HepG2 (cell line): ENCODE measurements at regions not wholly inside any gene's neighbourhood (a gene's known extent, or its start where the extent isn't known, plus 50 kb on each side); places are given as distances from the start of the nearest gene placed in this dataset.

Source experiments
- ATAC-seq: fragments of 200-7000 bp; cut with Tn5 transposase; 3 replicates; pipeline ENCODE4 v1.9.1; 2020; ENCODE audit warnings: mild to moderate bottlenecking, moderate library complexity
- BruUV-seq: library from RNA; stranded (reverse); fragments of 400-500 nt; replicated peaks from 2 replicates; lab custom pipeline; 2021; lab: Mats Ljungman, UMichigan
- CTCF ChIA-PET: fragments of 300-600 bp; formaldehyde crosslinking; extraction: SDS; loops from one replicate; lab custom pipeline; 2021; ENCODE audit warnings: low total read pairs, inconsistent platforms, low intra/inter-chr PET ratio; lab: Yijun Ruan, JAX
- POLR2A ChIA-PET: fragments of 350-600 bp; sonication (Branson Sonifier 250); formaldehyde crosslinking; loops from one replicate; lab custom pipeline; 2020; ENCODE audit warnings: antibody characterized with exemption, inconsistent platforms; lab: Yijun Ruan, JAX
- DNase-seq: peaks from one replicate; pipeline ENCODE4 v3.0.0-alpha.2; 2015; ENCODE audit warnings: low spot score
- FAIRE-seq: peaks from 3 replicates; lab custom pipeline; 2011; peaks lifted over from hg19 to GRCh38; lab: Jason Lieb, UNC
- H2AFZ ChIP-seq: one replicate; pipeline ENCODE4 v1.6.1; 2011; ENCODE audit warnings: low read length, inconsistent platforms
- H3K27ac ChIP-seq: fragments of 300-600 bp; 3 replicates; pipeline ENCODE4 v1.8.0; 2011; ENCODE audit warnings: mixed run types, mild to moderate bottlenecking, mixed read lengths, low read length, inconsistent platforms; ENCODE audit not compliant: insufficient read depth; ENCODE audit errors: extremely low read length
- H3K27me3 ChIP-seq, 2 experiments: fragments of 200-600 bp in 1 of 2; 2 replicates in 1 of 2; 3 replicates in 1 of 2; pipeline versions ENCODE4 v1.6.0 to v1.8.0; 2011; ENCODE audit warnings: low read length in 2 of 2, mild to moderate bottlenecking in 2 of 2, moderate library complexity in 2 of 2, inconsistent platforms in 1 of 2; ENCODE audit not compliant: insufficient read depth in 2 of 2, control insufficient read depth in 1 of 2
- H3K36me3 ChIP-seq, 2 experiments: fragments of 200-600 bp in 1 of 2; replicated peaks in 1 of 2; 2 replicates in 1 of 2; 3 replicates in 1 of 2; pipeline versions ENCODE4 v1.5.1 to v1.8.0; 2011; ENCODE audit warnings: low read length in 2 of 2, inconsistent platforms in 1 of 2; ENCODE audit not compliant: insufficient read depth in 2 of 2, control insufficient read depth in 1 of 2
- H3K4me1 ChIP-seq: 2 replicates; pipeline ENCODE4 v1.5.1; 2012; ENCODE audit warnings: low read length, inconsistent platforms; ENCODE audit not compliant: insufficient read depth
- H3K4me2 ChIP-seq: 2 replicates; pipeline ENCODE4 v1.6.0; 2011; ENCODE audit warnings: low read depth, low read length, inconsistent platforms
- H3K4me3 ChIP-seq, 3 experiments: fragments of 200-600 bp in 1 of 3; sonication (generic), shearing (Covaris generic) in 1 of 3; replicated peaks in 1 of 3; 2 replicates each; pipeline ENCODE4 v1.5.1; 2011 to 2016; ENCODE audit warnings: low read length in 3 of 3, inconsistent platforms in 2 of 3, low read depth in 2 of 3, mild to moderate bottlenecking in 2 of 3, control low read depth in 1 of 3, mixed read lengths in 1 of 3; ENCODE audit not compliant: insufficient read depth in 1 of 3
- H3K79me2 ChIP-seq: one replicate; pipeline ENCODE4 v1.6.1; 2011; ENCODE audit warnings: low read length, inconsistent platforms; ENCODE audit not compliant: insufficient read depth
- H3K9ac ChIP-seq: 2 replicates; pipeline ENCODE4 v1.6.0; 2011; ENCODE audit warnings: mild to moderate bottlenecking, low read depth, low read length, inconsistent platforms; ENCODE audit not compliant: insufficient read depth
- H3K9me3 ChIP-seq: 2 replicates; pipeline ENCODE4 v1.5.1; 2012; ENCODE audit warnings: mild to moderate bottlenecking, low read length
- H4K20me1 ChIP-seq: 2 replicates; pipeline ENCODE4 v1.6.0; 2011; ENCODE audit warnings: inconsistent platforms, mild to moderate bottlenecking, low read length, moderate library complexity; ENCODE audit not compliant: insufficient read depth
- KDM2A ChIP-seq: sonication (generic); formaldehyde crosslinking; IDR thresholded peaks from 2 replicates; pipeline ENCODE4 v1.4.0; 2020; ENCODE audit warnings: low read depth, missing genetic modification reagents, borderline replicate concordance
- MXI1 ChIP-seq: IDR thresholded peaks from 3 replicates; pipeline ENCODE4 v1.6.1; 2012; ENCODE audit warnings: low read depth, low read length, inconsistent platforms, borderline replicate concordance
- NONO ChIP-seq, 2 experiments: fragments of 450-650 bp in 1 of 2; sonication (generic) in 1 of 2; formaldehyde crosslinking in 1 of 2; IDR thresholded peaks in 1 of 2; conservative IDR thresholded peaks in 1 of 2; 2 replicates each; pipeline versions ENCODE4 v1.6.1 to v1.8.0; 2017 to 2022; ENCODE audit warnings: mild to moderate bottlenecking in 1 of 2, missing genetic modification reagents in 1 of 2, moderate library complexity in 1 of 2
- PTBP1 ChIP-seq: fragments of 200-400 bp; formaldehyde crosslinking; IDR thresholded peaks from 2 replicates; pipeline ENCODE4 v1.6.1; 2018; ENCODE audit warnings: low read length, low read depth; ENCODE audit not compliant: poor library complexity, severe bottlenecking
- RARA ChIP-seq: IDR thresholded peaks from 2 replicates; pipeline ENCODE4 v1.6.1; 2016; ENCODE audit warnings: missing genetic modification reagents, missing compliant biosample characterization
- ZFP1 ChIP-seq: IDR thresholded peaks from 2 replicates; pipeline ENCODE4 v1.6.1; 2016
- ZFP41 ChIP-seq: sonication (generic); formaldehyde crosslinking; IDR thresholded peaks from 2 replicates; pipeline ENCODE4 v1.4.0; 2020; ENCODE audit warnings: mild to moderate bottlenecking, missing genetic modification reagents, borderline replicate concordance
- ZFP62 ChIP-seq: sonication (generic); formaldehyde crosslinking; IDR thresholded peaks from 2 replicates; pipeline ENCODE4 v1.4.0; 2020; ENCODE audit warnings: missing genetic modification reagents
- ZMYM4 ChIP-seq: sonication (generic); formaldehyde crosslinking; IDR thresholded peaks from 2 replicates; pipeline ENCODE4 v1.8.1; 2023; ENCODE audit warnings: mild to moderate bottlenecking, missing genetic modification reagents
- ZNF451 ChIP-seq: sonication (generic); formaldehyde crosslinking; IDR thresholded peaks from 2 replicates; pipeline ENCODE4 v1.5.0; 2020; ENCODE audit warnings: mild to moderate bottlenecking, missing genetic modification reagents
- ZNF552 ChIP-seq: sonication (generic); formaldehyde crosslinking; IDR thresholded peaks from 2 replicates; pipeline ENCODE4 v1.9.0; 2022; ENCODE audit warnings: missing genetic modification reagents, mild to moderate bottlenecking, borderline replicate concordance
- ZNF567 ChIP-seq: sonication (generic); formaldehyde crosslinking; IDR thresholded peaks from 2 replicates; pipeline ENCODE4 v1.8.1; 2023; ENCODE audit warnings: mild to moderate bottlenecking, missing genetic modification reagents, borderline replicate concordance
- WGBS: methylation state at CpG from one replicate; pipeline ENCODE4 v1.1.6; 2017; ENCODE audit warnings: low lambda C conversion rate; 5-methylcytosine and 5-hydroxymethylcytosine counted together
- in situ Hi-C: cut with HindIII; loops from 2 replicates; pipeline ENCODE4 v1.10.0; 2017; ENCODE audit warnings: low pct_unique_long_range_greater_than_20kb; ENCODE audit not compliant: extremely low pct_ligation_motif_present
- intact Hi-C: fragments of 100-400 bp; cut with micrococcal nuclease; formaldehyde crosslinking; loops from one replicate; pipeline ENCODE4 v1.10.0; 2022; ENCODE audit not compliant: unreplicated experiment
- TF ChIP-seq, protein P1 (sequence below): IDR thresholded peaks from 2 replicates; pipeline ENCODE4 v1.6.1; 2016; ENCODE audit warnings: missing compliant biosample characterization, missing genetic modification reagents, borderline replicate concordance
- TF ChIP-seq, protein P2 (sequence below): sonication (generic); formaldehyde crosslinking; IDR thresholded peaks from 2 replicates; pipeline ENCODE4 v1.8.0; 2022; ENCODE audit warnings: missing genetic modification reagents, mild to moderate bottlenecking, borderline replicate concordance

DNA sequence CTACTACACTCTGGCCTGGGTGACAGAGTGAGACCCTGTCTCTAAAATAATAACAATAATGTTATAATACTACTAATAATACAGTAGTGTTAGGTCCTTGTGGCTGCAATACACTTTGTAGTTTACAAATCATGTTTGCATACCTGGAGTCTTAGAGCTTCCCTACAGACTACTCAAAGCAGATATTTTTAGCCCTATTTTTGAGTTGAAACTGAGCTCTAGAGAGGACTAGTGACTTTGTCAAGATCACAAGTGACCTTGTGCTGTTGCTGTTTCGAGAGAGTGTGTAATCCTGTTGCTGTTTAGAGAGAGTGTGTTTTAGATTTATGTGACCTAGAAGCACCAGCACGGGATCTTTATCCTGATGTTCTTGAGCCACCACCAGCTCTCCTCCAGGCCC is 105.3 kb upstream of the RNU6-1 start:
- POLR2A ChIA-PET = interaction anchor here (1.2 to 3.7 kb wide), 5 partner anchors 17 to 332 kb away, joined by 3 to 63 read pairs (median 23); partner anchors contain the start of genes FEM1B and PIAS1
- H3K4me1 ChIP-seq = peaks cover 70% of the 10 kb centered on the region
- H3K4me2 ChIP-seq = peak overlapping the region; percentile 21; the same call in 1 of the 2 replicates
- H3K79me2 ChIP-seq = peaks cover 22% of the 10 kb centered on the region
- no peaks in the 10 kb centered on the region for H3K9me3 ChIP-seq
- peak overlapping the region; percentile 86 for H2AFZ ChIP-seq
- no TSS peak for BruUV-seq
- H3K27ac ChIP-seq = peak overlapping the region; percentile 98
- DNase-seq (no peak), FAIRE-seq (no peak), ATAC-seq (no peak)
- intact Hi-C loops (loop anchor here (5.0 kb wide), 2 partner anchors 63 to 112 kb away; no protein-coding TSS in a partner anchor), in situ Hi-C loops (loop anchor here (5.0 kb wide), 1 partner anchor 83 kb away; no protein-coding TSS in a partner anchor)
- CTCF ChIA-PET = no interaction called here
- no peaks in the 10 kb centered on the region for H3K36me3 ChIP-seq
- no peak overlapping the region for H3K4me3 ChIP-seq
- no peaks in the 10 kb centered on the region for H4K20me1 ChIP-seq
- WGBS = 44% methylated on average over 2 of the region's 2 CpGs
- H3K9ac ChIP-seq = peak overlapping the region; percentile 31; the same call in 1 of the 2 replicates
- TF ChIP-seq, protein P1, sequence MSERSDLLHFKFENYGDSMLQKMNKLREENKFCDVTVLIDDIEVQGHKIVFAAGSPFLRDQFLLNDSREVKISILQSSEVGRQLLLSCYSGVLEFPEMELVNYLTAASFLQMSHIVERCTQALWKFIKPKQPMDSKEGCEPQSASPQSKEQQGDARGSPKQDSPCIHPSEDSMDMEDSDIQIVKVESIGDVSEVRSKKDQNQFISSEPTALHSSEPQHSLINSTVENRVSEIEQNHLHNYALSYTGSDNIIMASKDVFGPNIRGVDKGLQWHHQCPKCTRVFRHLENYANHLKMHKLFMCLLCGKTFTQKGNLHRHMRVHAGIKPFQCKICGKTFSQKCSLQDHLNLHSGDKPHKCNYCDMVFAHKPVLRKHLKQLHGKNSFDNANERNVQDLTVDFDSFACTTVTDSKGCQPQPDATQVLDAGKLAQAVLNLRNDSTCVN = 0 out of 2 replicates have a peak, but pooled peaks have one; percentile 26
- no peak for TF ChIP-seq KDM2A (CRISPR knock-in tag)
- H3K27me3 ChIP-seq = no peaks in the 10 kb centered on the region; a peak in 1 of 5 replicates

DNA sequence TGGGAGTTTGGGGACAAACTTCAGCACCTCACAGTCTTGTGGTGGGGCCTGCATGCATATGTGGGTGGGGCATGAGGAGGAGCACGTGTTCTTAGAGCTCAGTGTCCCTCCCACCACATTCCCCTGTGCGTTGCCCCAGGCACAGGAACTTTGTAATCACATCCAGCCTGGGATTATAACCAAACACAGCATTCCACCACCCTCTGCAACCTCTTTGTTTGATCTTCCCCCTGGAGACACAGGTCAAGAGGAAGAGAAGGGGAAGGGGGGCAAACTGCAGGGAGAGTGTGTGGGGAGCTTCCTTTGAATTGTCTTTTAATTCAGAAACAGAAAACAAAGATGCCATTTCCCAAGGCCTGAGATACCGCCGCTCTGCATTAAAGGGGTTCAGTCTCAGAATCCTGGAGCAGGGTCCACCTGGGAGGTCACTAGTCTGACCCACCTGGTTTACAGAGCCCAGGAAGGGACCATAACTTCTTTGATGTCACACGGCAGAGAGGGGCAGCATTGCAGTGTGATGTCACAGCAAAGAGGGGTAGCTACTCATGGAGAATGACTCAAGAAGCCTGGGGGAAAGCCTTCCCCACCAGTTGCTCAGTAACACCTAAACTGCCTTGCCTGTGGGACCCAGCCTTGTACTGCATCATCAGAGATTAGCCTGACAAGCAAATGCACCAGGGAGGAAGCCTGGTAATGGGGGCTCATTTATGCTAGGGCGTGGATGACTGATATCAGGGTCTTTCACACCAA is 106.3 kb upstream of the RNU6-1 start:
- H3K36me3 ChIP-seq = no peaks in the 10 kb centered on the region
- FAIRE-seq (peak; percentile 96), DNase-seq (peak; percentile 98), ATAC-seq (peak; percentile 96)
- H3K27me3 ChIP-seq = no peaks in the 10 kb centered on the region; a peak in 1 of 5 replicates
- peaks cover 61% of the 10 kb centered on the region for H3K4me1 ChIP-seq
- ChIA-PET CTCF (interaction anchor here (1.2 kb wide), 1 partner anchor 83 kb away, joined by 4 read pairs; no protein-coding TSS in a partner anchor), POLR2A (interaction anchor here (0.7 to 3.7 kb wide), 24 partner anchors 8 to 331 kb away, joined by 3 to 63 read pairs (median 3); partner anchors contain the start of genes FEM1B and PIAS1)
- H3K4me3 ChIP-seq = peak overlapping the region; percentile 69 to 79 (median 79)
- intact Hi-C loops = loop anchor here (1.0 to 5.0 kb wide), 4 partner anchors 31 to 111 kb away; no protein-coding TSS in a partner anchor
- H4K20me1 ChIP-seq = no peaks in the 10 kb centered on the region
- in situ Hi-C loops = loop anchor here (5.0 kb wide), 1 partner anchor 84 kb away; no protein-coding TSS in a partner anchor
- H2AFZ ChIP-seq = peak overlapping the region; percentile 93
- no peaks in the 10 kb centered on the region for H3K9me3 ChIP-seq
- H3K4me2 ChIP-seq = peak overlapping the region; percentile 93
- 6% methylated on average over 6 of the region's 6 CpGs for WGBS
- peak overlapping the region; percentile 98 for H3K27ac ChIP-seq
- TSS peak; percentile 88 for BruUV-seq
- H3K9ac ChIP-seq = peak overlapping the region; percentile 95
- H3K79me2 ChIP-seq = peaks cover 22% of the 10 kb centered on the region
- TF ChIP-seq ZFP1 (CRISPR knock-in tag) (no peak), ZNF552 (CRISPR knock-in tag) (no peak), ZNF451 (CRISPR knock-in tag) (no peak), ZNF567 (CRISPR knock-in tag) (peak; percentile 36; the same call in 1 of the 2 replicates), PTBP1 (no peak), ZFP41 (CRISPR knock-in tag) (no peak), MXI1 (peak; percentile 77; the same call in 1 of the 3 replicates), NONO (IDR thresholded peaks at IDR 0.05) (no peak), NONO (CRISPR knock-in tag; conservative IDR thresholded peaks at IDR 0.05) (peak; percentile 87), ZMYM4 (CRISPR knock-in tag) (peak; percentile 86), RARA (CRISPR knock-in tag) (peak; percentile 86), ZFP62 (CRISPR knock-in tag) (no peak)
- TF ChIP-seq, protein P2, sequence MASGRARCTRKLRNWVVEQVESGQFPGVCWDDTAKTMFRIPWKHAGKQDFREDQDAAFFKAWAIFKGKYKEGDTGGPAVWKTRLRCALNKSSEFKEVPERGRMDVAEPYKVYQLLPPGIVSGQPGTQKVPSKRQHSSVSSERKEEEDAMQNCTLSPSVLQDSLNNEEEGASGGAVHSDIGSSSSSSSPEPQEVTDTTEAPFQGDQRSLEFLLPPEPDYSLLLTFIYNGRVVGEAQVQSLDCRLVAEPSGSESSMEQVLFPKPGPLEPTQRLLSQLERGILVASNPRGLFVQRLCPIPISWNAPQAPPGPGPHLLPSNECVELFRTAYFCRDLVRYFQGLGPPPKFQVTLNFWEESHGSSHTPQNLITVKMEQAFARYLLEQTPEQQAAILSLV (CRISPR knock-in tag) = no peak
